ENCODE measurements at regions not wholly inside any gene's neighbourhood (a gene's known extent, or its start where the extent isn't known, plus 50 kb on each side); places are given as distances from the start of the nearest gene placed in this dataset.

DNA sequence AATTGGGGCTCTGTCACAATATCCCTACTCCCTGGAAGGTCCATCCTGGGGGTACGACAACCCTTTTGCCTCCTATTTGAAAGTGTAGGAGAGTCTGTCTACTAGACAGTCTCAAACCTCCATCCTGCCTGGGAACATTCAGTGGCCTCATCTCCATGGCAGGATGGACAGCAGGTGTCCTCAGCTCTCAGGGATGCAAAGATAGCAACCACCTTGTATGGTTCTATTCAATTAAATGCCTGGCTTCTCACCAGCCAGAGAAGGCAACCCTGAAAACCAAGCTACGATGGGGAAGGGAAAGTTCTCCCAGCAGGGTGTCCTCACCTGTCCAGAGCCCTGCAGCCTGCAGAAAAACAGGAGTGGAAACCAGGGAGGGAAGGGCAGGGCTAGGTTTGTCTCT lies 164.9 kb downstream of the MIAT start:
- Histone ChIP-seq H3K9me3 (peaks cover 0 to 8% (median 2%) of the 10 kb centered on the region in 4 donors), H3K4me1 (no peaks in the 10 kb centered on the region), H3K4me3 (no peak overlapping the region), H3K27ac (no peak overlapping the region), H3K36me3 (no peaks in the 10 kb centered on the region), H3K27me3 (no peaks in the 10 kb centered on the region)
- no peak for DNase-seq
- TF ChIP-seq POLR2A (IDR thresholded peaks at IDR 0.05): no peak
- no peak for TF ChIP-seq CTCF (IDR thresholded peaks at IDR 0.05)

DNA sequence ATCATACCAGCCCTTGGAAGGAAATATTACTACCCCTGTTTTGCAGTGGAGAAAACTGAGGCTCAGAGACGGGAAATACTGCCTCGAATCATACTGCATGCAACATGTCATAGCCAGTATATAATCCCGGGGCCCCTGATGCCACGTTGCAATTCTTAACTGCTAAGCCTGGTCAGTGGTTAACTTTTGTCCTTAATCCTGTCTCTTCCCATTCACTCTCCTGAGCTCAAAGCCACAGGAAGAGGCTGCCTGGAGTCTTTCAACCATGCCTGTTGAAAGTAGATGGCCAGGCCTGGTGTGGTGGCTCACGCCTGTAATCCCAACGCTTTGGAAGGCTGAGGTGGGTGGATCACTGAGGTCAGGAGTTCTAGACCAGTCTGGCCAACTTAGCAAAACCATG lies 166.6 kb downstream of the MIAT start:
- Histone ChIP-seq H3K9me3 (no peaks in the 10 kb centered on the region), H3K4me3 (no peak overlapping the region)
- no peak for TF ChIP-seq CTCF (IDR thresholded peaks at IDR 0.05)

GRCh38 chr22:26825960-26826935 lies 168.9 kb downstream of the MIAT start:
- Histone ChIP-seq H3K4me1 (no peaks in the 10 kb centered on the region), H3K9me3 (no peaks in the 10 kb centered on the region), H3K4me3 (no peak overlapping the region), H3K36me3 (no peaks in the 10 kb centered on the region), H3K27me3 (no peaks in the 10 kb centered on the region), H3K27ac (no peak overlapping the region)
- TF ChIP-seq CTCF (IDR thresholded peaks at IDR 0.05): no peak
- TF ChIP-seq POLR2A (IDR thresholded peaks at IDR 0.05): no peak
- no peak for DNase-seq

More for the DNA sequence above, 166.6 kb downstream of the MIAT start:
- Histone ChIP-seq H3K36me3 (no peaks in the 10 kb centered on the region), H3K4me1 (no peaks in the 10 kb centered on the region), H3K27ac (no peak overlapping the region), H3K27me3 (no peaks in the 10 kb centered on the region)
- no peak for DNase-seq

DNA sequence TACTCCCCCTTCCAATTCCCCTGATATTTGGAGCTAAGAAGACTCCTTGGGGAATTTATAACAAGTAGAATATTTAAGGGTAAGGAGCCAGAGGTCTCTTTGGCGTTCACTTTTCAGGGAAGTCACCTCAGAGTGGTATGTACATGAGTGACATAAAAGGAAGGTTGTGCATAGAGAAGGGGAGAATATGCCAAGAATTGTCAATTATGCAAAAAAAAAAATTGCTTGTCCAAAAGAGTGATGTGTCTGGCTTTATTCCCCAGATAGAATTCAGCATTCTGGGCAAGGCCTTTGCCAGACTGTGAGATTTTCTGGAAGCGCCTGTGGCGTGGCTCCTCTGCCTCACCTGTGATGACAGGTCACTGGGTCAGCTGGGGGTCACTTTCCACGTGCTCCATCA lies 170.2 kb downstream of the MIAT start:
- H3K27ac ChIP-seq: no peak overlapping the region
- H3K27me3 ChIP-seq: no peaks in the 10 kb centered on the region
- no peak overlapping the region for H3K4me3 ChIP-seq
- no peaks in the 10 kb centered on the region for H3K4me1 ChIP-seq
- H3K9me3 ChIP-seq: no peaks in the 10 kb centered on the region
- TF ChIP-seq POLR2A (IDR thresholded peaks at IDR 0.05): no peak
- TF ChIP-seq CTCF (IDR thresholded peaks at IDR 0.05): no peak
- no peak for DNase-seq
- H3K36me3 ChIP-seq: no peaks in the 10 kb centered on the region

- Histone ChIP-seq H3K27ac (no peak overlapping the region), H3K4me3 (no peak overlapping the region), H3K9me3 (no peaks in the 10 kb centered on the region), H3K4me1 (no peaks in the 10 kb centered on the region), H3K36me3 (no peaks in the 10 kb centered on the region), H3K27me3 (no peaks in the 10 kb centered on the region)
- DNase-seq: no peak
- no peak for TF ChIP-seq CTCF (IDR thresholded peaks at IDR 0.05)
- TF ChIP-seq POLR2A (IDR thresholded peaks at IDR 0.05): no peak
These were observed 170.9 kb downstream of the MIAT start for GRCh38 chr22:26828311-26828710.

Measured in Peyer's patch (tissue), 4 donors.